GM19240 (cell line): ENCODE measurements at regions not wholly inside any gene's neighbourhood (a gene's known extent, or its start where the extent isn't known, plus 50 kb on each side); places are given as distances from the start of the nearest gene placed in this dataset.

ENCODE experiments used
- DNase-seq: peaks from one replicate; pipeline ENCODE4 v3.0.0; 2011; ENCODE audit warnings: low spot score; ENCODE audit not compliant: insufficient read length

DNA sequence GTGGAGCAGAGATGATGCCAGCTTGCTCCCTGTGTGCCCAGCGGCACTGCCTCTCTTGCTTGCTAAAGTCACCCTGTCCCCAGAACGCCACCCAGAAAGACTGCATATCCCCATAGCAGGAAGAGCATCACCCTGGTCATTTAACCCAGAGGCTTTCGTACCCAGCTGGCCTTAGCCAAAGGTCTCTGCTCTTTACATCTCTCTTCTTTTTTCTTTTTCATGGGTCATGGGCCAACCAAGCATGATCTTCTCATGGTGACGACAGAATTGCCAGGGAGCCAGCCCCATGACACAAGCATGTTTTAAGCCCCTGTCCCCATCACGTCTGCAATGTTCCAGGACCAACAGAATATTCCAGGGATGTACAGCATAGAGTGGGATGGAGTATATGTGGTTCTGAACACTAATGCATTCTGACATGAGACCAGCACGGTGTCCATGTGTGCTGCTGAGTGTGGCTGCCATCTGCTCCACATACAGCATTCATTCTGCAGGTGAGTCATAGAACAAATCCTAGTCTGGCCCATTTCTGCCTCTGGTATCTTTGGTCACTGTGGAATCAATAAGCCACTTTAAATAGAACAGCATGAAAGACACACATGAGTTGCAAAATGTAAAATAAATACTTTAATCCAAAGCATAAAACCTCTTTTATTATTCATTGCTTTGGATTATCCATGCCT, 203.0 kb downstream of the MED10 start:
- no peak for DNase-seq

DNA sequence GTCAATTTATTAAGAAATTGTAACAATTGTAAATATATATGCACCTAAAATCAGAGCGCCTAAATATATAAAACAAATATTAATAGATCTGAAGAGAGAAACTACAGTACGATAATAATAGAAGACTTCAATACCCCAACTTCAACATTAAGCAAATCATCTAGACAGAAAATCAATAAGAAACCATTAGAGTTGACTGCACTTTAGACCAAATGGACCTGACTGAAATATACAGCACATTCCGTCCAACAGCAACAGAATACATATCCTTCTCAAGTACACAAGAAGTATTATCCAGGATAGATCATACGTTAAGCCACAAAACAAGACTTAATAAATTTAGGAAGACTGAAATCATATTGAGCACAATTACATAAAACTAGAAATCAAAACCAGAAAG, 208.7 kb downstream of the MED10 start:
- no peak for DNase-seq

DNA sequence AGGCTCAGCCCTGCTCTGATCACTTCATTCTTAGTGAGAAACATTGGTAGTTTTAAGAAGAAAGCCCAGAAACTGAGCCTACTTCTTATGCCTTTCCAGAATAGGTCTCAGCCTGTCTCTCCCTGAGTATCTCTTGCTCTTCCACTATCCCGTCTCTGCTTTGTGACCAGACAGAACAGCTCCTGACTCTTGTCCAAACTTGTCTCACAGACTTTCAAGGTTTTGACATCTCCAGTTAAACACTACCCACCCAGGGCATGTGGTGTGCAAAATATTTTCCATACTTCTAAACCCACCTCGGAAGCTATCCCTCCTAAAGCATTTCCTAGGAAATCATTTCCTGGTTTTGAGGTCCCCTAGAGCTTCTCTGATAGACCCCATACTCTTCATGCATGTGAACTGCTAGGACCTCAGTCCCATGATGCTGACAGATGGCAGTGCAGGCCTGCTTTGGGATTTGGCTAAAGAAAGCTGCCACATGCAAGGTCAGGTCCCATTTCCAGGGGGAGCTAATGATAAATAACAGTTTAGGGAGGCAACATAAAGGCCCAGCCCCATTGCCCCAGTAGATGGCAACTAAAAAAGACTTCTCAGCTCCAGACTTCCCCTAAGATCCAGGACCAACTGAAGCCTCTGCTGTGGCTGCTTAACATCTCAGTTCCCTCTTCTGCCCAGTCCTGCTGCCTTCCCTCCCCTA, 211.5 kb downstream of the MED10 start:
- no peak for DNase-seq

DNA sequence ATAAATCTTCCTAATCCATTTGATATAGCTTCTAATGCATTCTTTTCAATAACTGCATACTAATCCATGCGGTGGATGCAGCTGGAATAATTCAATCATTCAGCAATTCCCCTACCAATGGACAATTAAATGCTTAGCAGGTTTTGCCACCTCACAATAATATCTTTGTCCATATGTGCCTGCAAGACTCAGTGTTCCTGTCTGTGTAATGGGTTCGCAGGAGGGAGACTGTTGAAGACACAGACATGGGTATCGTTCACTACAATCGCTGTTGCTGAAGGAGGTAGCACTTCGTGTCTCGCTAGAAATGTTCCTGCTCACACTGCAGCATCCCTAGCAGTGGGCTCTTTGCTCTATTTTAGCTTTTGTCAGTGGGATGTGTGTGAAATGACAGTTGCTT, 214.4 kb downstream of the MED10 start:
- DNase-seq: no peak

DNA sequence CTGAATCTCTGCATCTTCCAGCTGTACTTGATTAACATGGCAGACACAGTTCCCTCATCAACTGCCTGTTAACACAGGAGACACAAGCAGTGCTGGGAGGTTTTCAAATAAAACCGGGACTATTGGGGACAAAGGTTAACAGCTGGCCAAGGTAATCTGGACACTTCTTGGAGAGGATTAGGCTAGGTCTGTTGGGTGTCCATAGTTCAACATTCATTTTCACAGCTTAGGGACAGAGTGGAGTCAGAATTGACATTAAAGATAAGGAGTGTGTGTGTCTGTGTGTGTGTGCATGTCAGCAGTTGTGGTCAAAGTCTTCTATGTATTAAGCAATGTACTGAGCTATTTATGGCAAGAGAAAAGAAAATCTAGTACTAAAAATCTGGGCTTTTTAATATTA, 216.2 kb downstream of the MED10 start:
- no peak for DNase-seq

DNA sequence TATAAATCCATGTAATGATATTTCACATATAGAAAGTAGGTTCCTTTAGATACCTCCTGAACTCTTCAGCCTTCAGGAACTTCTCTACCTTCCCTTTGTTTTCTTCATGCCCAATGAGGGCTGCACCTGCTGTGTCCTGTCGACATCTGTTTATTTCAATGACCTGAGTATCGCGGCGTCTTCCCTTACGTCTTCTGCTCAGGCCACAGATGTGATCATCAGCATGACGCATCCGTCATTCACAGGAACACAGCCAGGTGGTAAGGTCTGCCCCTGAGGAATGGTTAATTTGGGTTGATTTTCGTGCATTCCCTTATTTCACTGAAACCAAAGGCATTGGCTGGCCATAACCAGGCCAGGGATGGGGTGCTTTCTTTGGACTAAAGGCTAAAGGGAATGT, 217.1 kb downstream of the MED10 start:
- no peak for DNase-seq

DNA sequence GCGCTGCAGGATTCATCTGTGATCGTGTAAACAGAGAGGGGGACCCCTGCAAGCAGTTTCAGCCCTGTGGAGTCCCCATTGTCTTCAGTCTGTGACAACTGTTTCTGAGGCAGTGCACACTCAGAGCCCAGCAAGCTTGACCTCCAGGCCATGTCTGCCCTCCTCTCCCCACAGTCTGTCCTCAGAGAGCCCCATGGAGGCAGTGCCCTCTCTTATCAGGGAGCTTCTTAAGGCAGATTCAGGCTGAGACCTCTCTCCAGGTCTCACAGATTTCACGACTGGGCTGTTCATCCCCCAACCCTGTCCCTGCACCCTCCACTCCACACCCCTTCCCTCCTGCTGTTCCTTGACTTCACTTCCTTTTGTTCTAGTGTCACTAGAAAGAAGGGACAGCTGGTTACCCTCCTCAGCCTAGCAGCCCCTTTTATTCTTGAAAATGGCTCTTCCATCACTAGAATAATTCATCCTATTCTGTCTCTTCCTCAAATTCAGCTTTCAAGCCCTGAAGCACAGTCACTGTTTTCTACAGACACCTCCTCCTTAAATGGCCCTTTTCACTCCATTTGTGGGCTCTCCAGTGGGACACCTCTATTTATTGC, 218.4 kb downstream of the MED10 start:
- no peak for DNase-seq

DNA sequence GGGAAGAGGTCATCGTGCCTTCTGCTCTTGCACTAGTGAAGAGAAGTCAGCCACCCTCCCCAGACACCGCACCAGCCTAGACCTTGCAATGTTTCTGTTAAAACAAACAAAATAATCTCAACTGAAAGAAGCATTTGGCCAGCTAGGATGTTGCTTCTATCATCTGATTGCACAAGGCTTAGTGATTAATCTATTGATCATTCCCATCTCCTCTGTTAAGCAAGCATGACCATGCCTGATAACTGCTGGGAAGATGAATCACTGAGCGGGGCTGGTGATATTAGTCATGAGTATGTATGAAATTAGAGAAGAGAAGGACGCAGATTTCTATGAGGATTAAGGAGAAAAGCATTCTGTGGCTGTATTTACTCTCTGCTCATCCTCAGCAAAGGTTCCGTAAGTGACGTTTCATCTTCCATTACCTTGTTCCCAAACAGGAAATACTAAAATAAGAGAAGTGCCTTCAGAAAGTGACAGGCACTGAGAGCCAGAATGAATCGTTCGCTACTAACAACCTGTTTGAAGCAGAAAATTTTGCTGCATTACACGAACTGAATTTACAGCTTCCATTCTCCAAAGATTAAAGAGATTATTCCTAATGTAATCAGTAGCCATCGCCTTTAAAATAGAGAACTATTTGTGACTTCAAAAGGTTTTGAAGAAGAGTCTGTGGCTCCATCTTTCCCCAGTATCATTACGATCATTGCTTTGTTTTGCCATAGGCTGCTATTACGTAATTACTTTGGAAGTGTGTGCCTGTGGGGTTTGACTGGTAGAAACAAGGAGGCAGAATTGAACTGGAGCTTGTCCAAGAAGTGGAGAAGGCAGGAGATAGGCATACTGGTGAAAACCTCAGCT, 219.1 kb downstream of the MED10 start:
- no peak for DNase-seq

DNA sequence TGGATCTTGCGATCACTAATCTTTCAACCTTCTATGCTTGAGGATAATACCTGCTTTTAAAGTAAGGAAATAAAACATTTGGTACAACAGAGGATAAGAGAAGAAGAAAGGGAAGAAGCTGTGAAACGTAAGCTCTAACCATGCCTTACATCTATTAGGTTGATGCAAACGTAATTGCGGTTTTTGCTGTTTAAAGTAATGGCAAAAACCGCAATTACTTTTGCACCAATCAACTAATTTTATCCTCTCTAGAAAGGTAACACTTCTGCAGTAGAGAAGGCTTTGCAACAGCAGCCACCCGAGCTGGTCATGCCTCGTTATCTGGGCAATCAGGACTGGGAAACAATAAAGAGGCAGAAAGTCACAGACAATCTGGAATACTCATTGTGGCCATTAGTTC, 224.1 kb downstream of the MED10 start:
- no peak for DNase-seq

DNA sequence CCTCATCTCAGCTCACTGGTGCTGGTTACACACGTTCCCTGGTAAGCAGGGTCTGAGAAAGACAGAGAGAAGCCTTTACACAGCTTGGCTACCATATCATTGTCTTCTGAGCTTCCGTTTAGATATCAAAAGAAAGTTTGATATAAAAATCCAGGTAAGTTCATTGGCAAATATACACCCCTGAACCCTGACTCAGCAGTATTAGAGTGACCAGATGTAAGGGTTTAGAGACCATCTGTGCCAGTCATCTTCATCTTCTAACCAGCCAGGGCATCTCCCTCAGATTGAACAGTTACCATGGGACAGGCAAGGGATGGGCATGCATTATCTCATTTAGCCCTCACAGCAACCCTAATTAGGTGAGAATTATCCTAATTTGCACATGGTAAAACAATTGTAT, 232.1 kb downstream of the MED10 start:
- no peak for DNase-seq

DNA sequence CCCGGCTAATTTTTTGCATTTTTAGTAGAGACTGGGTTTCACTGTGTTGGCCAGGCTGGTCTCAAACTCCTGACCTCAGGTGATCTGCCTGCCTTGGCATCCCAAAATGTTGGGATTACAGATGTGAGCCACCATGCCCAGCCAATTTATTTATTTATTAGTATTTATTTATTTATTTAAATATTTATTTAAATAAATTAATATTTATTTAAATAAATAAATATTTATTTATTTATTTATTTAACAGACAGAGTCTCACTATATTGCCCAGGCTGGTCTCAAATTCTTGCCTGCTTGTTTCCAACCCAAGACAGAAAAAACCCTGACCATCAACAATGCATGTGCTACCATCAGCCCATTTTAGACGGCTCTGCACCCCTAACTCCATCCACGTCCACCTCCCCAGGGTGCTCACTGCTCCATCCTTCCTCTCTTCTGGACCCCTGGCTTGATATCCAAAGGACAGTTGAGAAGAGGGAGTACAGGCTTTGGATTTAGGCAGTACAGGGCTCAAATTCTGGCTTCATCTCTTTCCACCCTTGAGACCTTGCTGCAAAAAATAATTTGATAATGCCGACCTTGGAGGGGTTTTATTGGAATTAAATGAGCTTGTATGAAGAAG, 232.6 kb downstream of the MED10 start:
- DNase-seq: no peak

DNA sequence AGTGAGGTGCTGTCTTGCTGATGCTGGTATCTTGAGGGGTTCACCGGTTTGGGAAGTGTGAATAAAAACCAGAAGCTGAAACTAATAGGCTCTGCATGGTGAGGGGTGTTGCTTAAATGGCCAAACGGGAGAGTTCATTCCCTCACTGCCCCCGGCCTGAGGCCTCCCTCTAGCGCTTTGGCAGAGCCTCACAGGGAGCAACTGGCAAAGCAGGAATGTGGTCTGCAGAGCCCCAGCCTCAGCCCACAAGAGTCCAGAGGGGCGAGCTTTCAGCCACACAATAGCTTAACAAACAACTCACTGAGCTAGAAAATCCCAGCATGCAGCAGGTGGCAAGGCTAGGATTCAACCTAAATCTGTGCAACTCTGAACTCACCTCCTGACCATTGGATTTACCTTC, 234.8 kb downstream of the MED10 start:
- no peak for DNase-seq

DNA sequence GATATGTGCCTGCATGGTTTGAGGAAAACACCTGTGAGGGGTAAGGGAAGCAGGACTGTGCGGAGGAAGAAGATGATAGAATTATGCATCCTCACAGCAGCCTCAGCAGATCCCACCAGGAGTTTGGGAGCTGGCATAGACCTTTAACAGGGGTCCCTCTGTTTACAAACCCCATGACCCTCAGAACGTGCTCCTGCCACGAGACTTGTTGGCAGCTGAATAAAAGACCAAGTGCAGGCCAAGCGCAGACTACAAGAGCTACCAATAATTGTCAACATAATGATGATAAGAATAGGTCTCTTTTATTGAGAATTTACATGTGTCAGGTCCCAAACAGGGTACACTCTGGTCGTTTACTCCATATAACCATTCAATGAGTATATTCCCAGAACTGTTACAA, 236.0 kb downstream of the MED10 start:
- DNase-seq: no peak

DNA sequence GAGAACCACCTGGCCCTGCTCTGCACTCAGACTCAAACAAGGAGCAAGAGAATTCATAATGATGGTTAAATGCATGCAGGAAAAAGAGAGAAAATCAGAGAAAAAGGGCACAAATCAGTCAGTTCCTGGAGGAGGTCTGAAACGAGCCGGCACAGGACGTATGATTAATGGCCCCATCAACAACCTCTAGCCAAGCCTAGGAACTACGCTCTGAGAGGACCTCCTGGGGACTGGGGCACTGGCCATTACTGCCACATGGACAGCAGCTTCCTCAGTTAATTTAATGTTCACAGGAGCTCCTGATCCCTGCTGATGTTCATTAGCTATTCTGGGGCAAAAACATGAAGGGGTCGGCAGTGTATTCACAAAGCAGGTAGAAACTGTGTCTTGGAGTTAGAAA, 238.1 kb downstream of the MED10 start:
- no peak for DNase-seq

DNA sequence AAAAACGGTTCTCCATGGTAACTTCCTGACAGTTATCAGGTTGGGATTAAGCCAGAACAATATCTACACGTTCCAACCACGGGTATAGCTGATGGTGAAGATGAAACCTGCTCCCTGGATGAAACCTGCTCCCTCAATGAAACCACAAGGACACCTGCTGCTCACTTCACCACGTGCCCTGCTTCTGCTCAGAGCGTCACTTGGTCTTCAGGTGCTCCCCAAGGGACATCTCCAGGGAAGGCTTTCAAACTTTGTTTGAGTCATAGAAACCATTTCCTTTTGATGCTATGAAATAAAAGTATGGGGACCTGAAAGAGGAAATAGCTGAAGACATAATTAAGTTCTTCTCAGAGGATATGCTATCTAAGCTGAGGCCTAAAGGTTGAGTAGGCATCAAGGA, 242.4 kb downstream of the MED10 start:
- no peak for DNase-seq

DNA sequence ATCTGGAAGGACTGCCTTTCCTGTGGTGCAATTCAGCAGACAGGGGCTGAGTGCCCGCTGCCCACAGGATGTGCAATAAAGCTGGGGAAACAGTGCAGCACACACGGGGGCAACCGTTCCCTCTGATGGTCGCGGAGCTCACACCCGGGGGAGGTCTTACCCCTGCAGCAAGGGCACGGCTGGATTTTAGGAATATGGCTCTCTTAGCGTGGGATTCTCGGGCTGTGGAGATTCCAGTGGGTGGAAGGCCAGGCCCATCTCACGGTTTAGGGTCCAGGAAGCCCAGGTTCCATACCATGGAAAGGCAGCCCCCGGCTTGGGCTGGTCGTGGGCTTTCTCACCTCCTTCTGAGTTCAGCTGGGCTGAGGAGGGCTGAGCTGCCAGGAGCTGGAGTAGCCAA, 244.1 kb downstream of the MED10 start:
- no peak for DNase-seq

DNA sequence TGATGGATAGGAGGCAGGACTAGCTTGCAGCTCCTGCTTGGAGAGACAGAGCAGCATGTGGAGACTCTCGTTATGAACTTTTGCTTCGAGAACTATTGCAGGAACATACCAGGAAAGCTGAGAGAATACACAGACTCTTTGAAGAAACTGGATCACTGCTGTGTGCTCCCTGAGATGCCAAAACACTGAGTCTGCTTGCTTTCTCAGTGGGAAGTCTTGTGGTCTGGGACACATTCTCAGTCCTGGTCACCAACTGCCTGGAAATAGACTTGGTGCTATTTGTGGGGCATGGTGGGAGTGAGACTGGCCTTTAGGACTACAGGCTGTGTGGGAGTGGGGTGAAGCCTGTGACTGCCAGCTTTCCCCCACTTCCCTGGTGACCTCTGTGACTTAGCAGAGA, 252.6 kb downstream of the MED10 start:
- DNase-seq: no peak

DNA sequence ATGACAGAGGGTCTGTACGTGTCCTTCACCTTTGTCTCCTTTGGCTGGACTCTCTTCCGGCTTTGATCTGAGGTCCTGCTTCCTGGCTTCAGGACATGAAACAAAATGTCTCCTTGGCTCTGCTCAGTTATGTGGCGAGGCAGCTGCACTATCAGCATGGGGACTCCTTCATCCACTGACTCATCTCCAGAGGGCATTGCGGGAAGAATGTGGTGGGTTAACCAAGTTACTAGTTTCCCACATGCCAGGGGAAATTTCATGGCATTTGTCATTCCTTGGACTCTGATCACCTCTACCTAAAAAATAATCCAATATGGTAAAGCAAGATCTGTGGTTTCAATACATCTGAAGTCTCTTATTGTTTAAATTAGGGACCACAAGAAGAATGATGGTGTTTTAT, 259.7 kb downstream of the MED10 start:
- no peak for DNase-seq

DNA sequence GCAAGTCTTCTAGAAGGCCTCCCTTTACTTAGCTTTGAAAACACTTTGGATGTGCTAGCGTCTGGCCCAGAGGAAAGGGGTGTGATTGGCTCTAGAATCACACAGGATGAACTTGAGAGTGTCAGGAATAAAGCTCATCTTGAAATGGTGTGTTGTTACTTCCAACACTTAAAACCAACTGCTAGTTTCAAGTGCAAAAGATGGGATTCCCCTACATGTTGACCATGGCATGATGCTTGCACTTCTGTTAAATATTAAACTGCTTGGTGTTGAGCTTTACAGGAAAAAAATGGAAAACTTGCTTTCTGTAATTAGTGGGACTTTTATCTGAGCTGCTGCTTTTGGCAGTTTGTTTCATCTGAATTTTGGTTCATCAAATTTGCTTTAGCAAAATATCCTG, 261.1 kb downstream of the MED10 start:
- no peak for DNase-seq

DNA sequence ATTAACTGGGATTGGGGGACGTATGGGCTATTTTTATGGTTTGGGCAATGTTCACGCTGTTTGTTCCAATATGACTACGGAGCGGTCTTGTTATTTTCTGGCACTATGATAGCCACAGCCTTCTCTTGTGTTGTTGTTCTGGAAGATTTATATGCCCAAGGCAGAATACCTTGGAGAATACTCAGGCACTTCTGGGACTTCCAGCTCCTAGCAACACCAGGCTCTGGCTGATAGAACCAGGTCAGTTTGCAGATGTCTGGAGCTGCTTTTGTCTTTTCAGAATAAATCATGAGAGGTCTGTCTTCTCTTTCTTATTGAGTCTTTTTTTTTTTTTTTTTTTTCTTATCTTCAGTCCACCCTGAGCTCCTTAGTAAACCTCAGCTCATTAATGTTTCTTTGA, 262.5 kb downstream of the MED10 start:
- DNase-seq: no peak

DNA sequence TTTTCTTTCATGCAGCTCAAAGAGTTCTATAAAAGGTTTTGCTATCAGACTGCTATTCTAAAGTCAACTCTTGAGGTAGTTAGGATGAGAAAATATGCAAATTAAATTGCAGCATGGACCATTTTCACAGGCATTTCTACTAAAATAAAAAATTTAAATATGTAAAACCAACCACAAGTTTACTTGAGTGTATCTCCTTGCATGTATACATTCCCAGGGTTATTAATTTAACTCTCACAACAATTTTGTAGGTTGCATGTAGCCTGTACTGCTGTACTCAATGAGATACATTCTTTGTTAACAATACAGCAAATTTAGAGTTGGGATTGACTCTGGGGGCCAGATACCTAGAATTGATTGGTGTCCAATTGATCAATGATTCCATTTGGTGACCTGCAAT, 265.8 kb downstream of the MED10 start:
- DNase-seq: no peak

DNA sequence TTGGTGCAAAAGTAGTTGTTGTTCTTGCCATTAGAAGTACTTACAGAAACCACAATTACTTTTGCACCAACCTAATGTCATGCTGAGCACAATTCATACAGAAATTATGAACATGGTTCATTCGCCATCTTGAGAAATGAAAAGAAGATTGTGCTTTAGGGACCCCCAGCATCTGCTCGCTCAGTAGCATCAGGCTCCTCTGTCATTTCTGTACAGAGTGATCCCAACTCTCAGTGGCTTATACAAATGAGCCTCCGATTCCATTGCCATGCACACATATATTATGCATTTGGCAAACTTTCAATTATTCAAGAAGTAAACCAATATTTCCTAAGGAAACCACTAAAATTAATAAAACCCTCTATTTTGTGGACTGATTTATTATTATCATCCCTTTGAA, 266.2 kb downstream of the MED10 start:
- no peak for DNase-seq
